ENCODE measurements at regions not wholly inside any gene's neighbourhood (a gene's known extent, or its start where the extent isn't known, plus 50 kb on each side); places are given as distances from the start of the nearest gene placed in this dataset.

- Histone ChIP-seq H3K4me1 (replicated peaks in 1 of 2) (peaks cover 2 to 3% of the 10 kb centered on the region in 2 donors), H3K4me3 (no peak overlapping the region), H3K27ac (no peak overlapping the region)
- 53 to 100% (median 80%) methylated on average over 1 to 5 of the region's 5 CpGs for WGBS, 10 experiments
- in situ Hi-C loops (cut with MboI; ENCODE audit: low pct_unique_long_range_greater_than_20kb in 2 of 9, low sequenced_read_pairs in 9 of 9, unreplicated experiment in 9 of 9): loop anchor here in 4 of 9 experiments (25.0 kb wide), 2 partner anchors 335 to 485 kb away; no protein-coding TSS in a partner anchor
- ATAC-seq (replicated peaks in 6 of 8): no peak
Measured at GRCh38 chr20:4597215-4597614, 89.0 kb upstream of the PRNP start.

- WGBS, 10 experiments: 31 to 100% (median 68%) methylated on average over 1 to 7 of the region's 9 CpGs; no CpG with 5 or more reads in 4 of the 10 experiments
- Histone ChIP-seq H3K4me3 (no peak overlapping the region), H3K4me1 (replicated peaks in 1 of 2) (peaks cover 0 to 2% of the 10 kb centered on the region in 2 donors), H3K27ac (no peak overlapping the region)
- in situ Hi-C loops (cut with MboI; ENCODE audit: low pct_unique_long_range_greater_than_20kb in 2 of 9, low sequenced_read_pairs in 9 of 9, unreplicated experiment in 9 of 9): loop anchor here in 4 of 9 experiments (25.0 kb wide), 2 partner anchors 331 to 481 kb away; no protein-coding TSS in a partner anchor
- no peak for ATAC-seq (replicated peaks in 6 of 8)
Measured at GRCh38 chr20:4593149-4593525, 93.1 kb upstream of the PRNP start.

GRCh38 chr20:4592316-4593148, 93.7 kb upstream of the PRNP start:
- WGBS, 10 experiments: 0 to 54% (median 11%) methylated on average over 2 to 8 of the region's 46 CpGs; no CpG with 5 or more reads in 4 of the 10 experiments
- H3K4me3 ChIP-seq: peak overlapping the region in 3 of 5 donors; percentile 19 to 29 (median 21)
- H3K27ac ChIP-seq: no peak overlapping the region
- H3K4me1 ChIP-seq (replicated peaks in 1 of 2): peaks cover 0 to 2% of the 10 kb centered on the region in 2 donors
- ATAC-seq (replicated peaks in 6 of 8): peak; percentile 92 to 98 (median 96)
- in situ Hi-C loops (cut with MboI; ENCODE audit: low pct_unique_long_range_greater_than_20kb in 2 of 9, low sequenced_read_pairs in 9 of 9, unreplicated experiment in 9 of 9): loop anchor here in 4 of 9 experiments (25.0 kb wide), 2 partner anchors 330 to 480 kb away; no protein-coding TSS in a partner anchor

GRCh38 chr20:4591975-4592315, 94.3 kb upstream of the PRNP start:
- no peak for ATAC-seq (replicated peaks in 6 of 8)
- Histone ChIP-seq H3K4me3 (no peak overlapping the region), H3K4me1 (replicated peaks in 1 of 2) (peaks cover 0 to 2% of the 10 kb centered on the region in 2 donors), H3K27ac (no peak overlapping the region)
- 33 to 100% (median 77%) methylated on average over 1 to 8 of the region's 10 CpGs; no CpG with 5 or more reads in 6 of the 10 experiments for WGBS, 10 experiments
- in situ Hi-C loops (cut with MboI; ENCODE audit: low pct_unique_long_range_greater_than_20kb in 2 of 9, low sequenced_read_pairs in 9 of 9, unreplicated experiment in 9 of 9): loop anchor here in 4 of 9 experiments (25.0 kb wide), 2 partner anchors 330 to 480 kb away; no protein-coding TSS in a partner anchor

GRCh38 chr20:4585758-4586157, 100.5 kb upstream of the PRNP start:
- H3K27ac ChIP-seq: no peak overlapping the region
- in situ Hi-C loops (cut with MboI; ENCODE audit: low pct_unique_long_range_greater_than_20kb in 2 of 9, low sequenced_read_pairs in 9 of 9, unreplicated experiment in 9 of 9): loop anchor here in 4 of 9 experiments (25.0 kb wide), 2 partner anchors 323 to 473 kb away; no protein-coding TSS in a partner anchor
- WGBS, 10 experiments: 25 to 100% (median 77%) methylated on average over 1 to 5 of the region's 5 CpGs
- no peak overlapping the region for H3K4me3 ChIP-seq
- H3K4me1 ChIP-seq (replicated peaks in 1 of 2): no peaks in the 10 kb centered on the region
- no peak for ATAC-seq (replicated peaks in 6 of 8)

- Histone ChIP-seq H3K27ac (no peak overlapping the region), H3K4me1 (replicated peaks in 1 of 2) (no peaks in the 10 kb centered on the region), H3K4me3 (no peak overlapping the region)
- ATAC-seq (replicated peaks in 6 of 8): peak in 2 of 8 experiments; percentile 35 to 75
- in situ Hi-C loops (cut with MboI; ENCODE audit: low pct_unique_long_range_greater_than_20kb in 2 of 9, low sequenced_read_pairs in 9 of 9, unreplicated experiment in 9 of 9): loop anchor here in 4 of 9 experiments (25.0 kb wide), 2 partner anchors 323 to 473 kb away; no protein-coding TSS in a partner anchor
- WGBS, 10 experiments: 75 to 100% (median 84%) methylated on average over 2 to 3 of the region's 3 CpGs; no CpG with 5 or more reads in 6 of the 10 experiments
Measured at GRCh38 chr20:4585104-4585753, 101.0 kb upstream of the PRNP start.

GRCh38 chr20:4584510-4584909, 101.7 kb upstream of the PRNP start:
- H3K27ac ChIP-seq: no peak overlapping the region
- no peak overlapping the region for H3K4me3 ChIP-seq
- ATAC-seq (replicated peaks in 6 of 8): no peak
- in situ Hi-C loops (cut with MboI; ENCODE audit: low pct_unique_long_range_greater_than_20kb in 2 of 9, low sequenced_read_pairs in 9 of 9, unreplicated experiment in 9 of 9): loop anchor here in 4 of 9 experiments (25.0 kb wide), 2 partner anchors 322 to 472 kb away; no protein-coding TSS in a partner anchor
- WGBS, 10 experiments: 60 to 89% (median 79%) methylated on average over 1 of the region's 1 CpG; no CpG with 5 or more reads in 6 of the 10 experiments
- no peaks in the 10 kb centered on the region for H3K4me1 ChIP-seq (replicated peaks in 1 of 2)

- Histone ChIP-seq H3K4me3 (no peak overlapping the region), H3K4me1 (replicated peaks in 1 of 2) (no peaks in the 10 kb centered on the region), H3K27ac (no peak overlapping the region)
- in situ Hi-C loops (cut with MboI; ENCODE audit: low pct_unique_long_range_greater_than_20kb in 2 of 9, low sequenced_read_pairs in 9 of 9, unreplicated experiment in 9 of 9): loop anchor here in 4 of 9 experiments (25.0 kb wide), 2 partner anchors 320 to 470 kb away; no protein-coding TSS in a partner anchor
- WGBS, 10 experiments: 20 to 67% (median 53%) methylated on average over 1 to 3 of the region's 5 CpGs; no CpG with 5 or more reads in 1 of the 10 experiments
- ATAC-seq (replicated peaks in 6 of 8): no peak
Measured at GRCh38 chr20:4581838-4582237, 104.4 kb upstream of the PRNP start.

GRCh38 chr20:4578375-4578774, 107.9 kb upstream of the PRNP start:
- no peak overlapping the region for H3K4me3 ChIP-seq
- ATAC-seq (replicated peaks in 6 of 8): no peak
- H3K4me1 ChIP-seq (replicated peaks in 1 of 2): no peaks in the 10 kb centered on the region
- in situ Hi-C loops (cut with MboI; ENCODE audit: low pct_unique_long_range_greater_than_20kb in 2 of 9, low sequenced_read_pairs in 9 of 9, unreplicated experiment in 9 of 9): loop anchor here in 4 of 9 experiments (25.0 kb wide), 2 partner anchors 316 to 466 kb away; no protein-coding TSS in a partner anchor
- no peak overlapping the region for H3K27ac ChIP-seq
- 32 to 86% (median 75%) methylated on average over 1 of the region's 1 CpG; no CpG with 5 or more reads in 1 of the 10 experiments for WGBS, 10 experiments

GRCh38 chr20:4574356-4574690, 111.9 kb upstream of the PRNP start:
- 29 to 96% (median 53%) methylated on average over 1 to 3 of the region's 3 CpGs; no CpG with 5 or more reads in 3 of the 10 experiments for WGBS, 10 experiments
- no peak for ATAC-seq (replicated peaks in 6 of 8)
- Histone ChIP-seq H3K4me3 (no peak overlapping the region), H3K4me1 (replicated peaks in 1 of 2) (no peaks in the 10 kb centered on the region), H3K27ac (no peak overlapping the region)
- in situ Hi-C loops (cut with MboI; ENCODE audit: low pct_unique_long_range_greater_than_20kb in 2 of 9, low sequenced_read_pairs in 9 of 9, unreplicated experiment in 9 of 9): no loop called here

GRCh38 chr20:4573564-4574355, 112.5 kb upstream of the PRNP start:
- H3K4me1 ChIP-seq (replicated peaks in 1 of 2): no peaks in the 10 kb centered on the region
- no peak overlapping the region for H3K4me3 ChIP-seq
- in situ Hi-C loops (cut with MboI; ENCODE audit: low pct_unique_long_range_greater_than_20kb in 2 of 9, low sequenced_read_pairs in 9 of 9, unreplicated experiment in 9 of 9): no loop called here
- H3K27ac ChIP-seq: no peak overlapping the region
- ATAC-seq (replicated peaks in 6 of 8): peak in 4 of 8 experiments; percentile 21 to 90 (median 76)
- 6 to 93% (median 29%) methylated on average over 1 to 6 of the region's 8 CpGs; no CpG with 5 or more reads in 2 of the 10 experiments for WGBS, 10 experiments

- WGBS, 10 experiments: 36 to 80% (median 67%) methylated on average over 1 to 7 of the region's 8 CpGs; no CpG with 5 or more reads in 1 of the 10 experiments
- H3K27ac ChIP-seq: no peak overlapping the region
- no peaks in the 10 kb centered on the region for H3K4me1 ChIP-seq (replicated peaks in 1 of 2)
- ATAC-seq (replicated peaks in 6 of 8): no peak
- in situ Hi-C loops (cut with MboI; ENCODE audit: low pct_unique_long_range_greater_than_20kb in 2 of 9, low sequenced_read_pairs in 9 of 9, unreplicated experiment in 9 of 9): no loop called here
- no peak overlapping the region for H3K4me3 ChIP-seq
Measured at GRCh38 chr20:4571759-4572531, 114.3 kb upstream of the PRNP start.
